Breast epithelium (tissue), 3 donors: ENCODE measurements at regions not wholly inside any gene's neighbourhood (a gene's known extent, or its start where the extent isn't known, plus 50 kb on each side); places are given as distances from the start of the nearest gene placed in this dataset.

Experiments used
- POLR2A ChIP-seq: fragments of 450-650 bp; IDR thresholded peaks from one replicate; pipeline ENCODE4 v1.6.1; 2016; ENCODE audit warnings: antibody characterized with exemption, mild to moderate bottlenecking, moderate library complexity
- TF ChIP-seq, protein P1 (sequence below), 3 donors: fragments of 450-650 bp; IDR thresholded peaks; one replicate each; pipeline ENCODE4 v1.5.1; 2016 to 2017; ENCODE audit warnings: antibody characterized with exemption in 3 of 3, mild to moderate bottlenecking in 3 of 3, moderate library complexity in 3 of 3

DNA sequence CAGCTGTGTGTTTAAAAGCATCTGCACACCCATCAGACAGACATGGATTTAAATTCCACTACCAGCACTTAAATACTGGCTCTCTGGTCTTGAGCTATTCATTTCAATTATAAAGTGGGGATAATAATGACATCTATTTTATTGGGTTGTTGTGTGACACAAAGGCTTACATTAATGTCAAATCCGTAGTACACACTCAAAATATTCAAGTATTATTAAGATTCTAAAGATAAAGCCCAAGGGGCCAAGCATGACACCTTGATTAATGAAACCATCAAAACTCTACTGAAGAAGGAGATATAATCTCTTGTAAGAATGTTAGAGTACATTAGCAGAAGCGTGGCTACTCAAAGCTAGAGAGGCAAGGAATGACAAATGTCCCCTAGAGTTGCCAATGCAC lies 743.0 kb downstream of the KCTD16 start:
- TF ChIP-seq, protein P1, sequence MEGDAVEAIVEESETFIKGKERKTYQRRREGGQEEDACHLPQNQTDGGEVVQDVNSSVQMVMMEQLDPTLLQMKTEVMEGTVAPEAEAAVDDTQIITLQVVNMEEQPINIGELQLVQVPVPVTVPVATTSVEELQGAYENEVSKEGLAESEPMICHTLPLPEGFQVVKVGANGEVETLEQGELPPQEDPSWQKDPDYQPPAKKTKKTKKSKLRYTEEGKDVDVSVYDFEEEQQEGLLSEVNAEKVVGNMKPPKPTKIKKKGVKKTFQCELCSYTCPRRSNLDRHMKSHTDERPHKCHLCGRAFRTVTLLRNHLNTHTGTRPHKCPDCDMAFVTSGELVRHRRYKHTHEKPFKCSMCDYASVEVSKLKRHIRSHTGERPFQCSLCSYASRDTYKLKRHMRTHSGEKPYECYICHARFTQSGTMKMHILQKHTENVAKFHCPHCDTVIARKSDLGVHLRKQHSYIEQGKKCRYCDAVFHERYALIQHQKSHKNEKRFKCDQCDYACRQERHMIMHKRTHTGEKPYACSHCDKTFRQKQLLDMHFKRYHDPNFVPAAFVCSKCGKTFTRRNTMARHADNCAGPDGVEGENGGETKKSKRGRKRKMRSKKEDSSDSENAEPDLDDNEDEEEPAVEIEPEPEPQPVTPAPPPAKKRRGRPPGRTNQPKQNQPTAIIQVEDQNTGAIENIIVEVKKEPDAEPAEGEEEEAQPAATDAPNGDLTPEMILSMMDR (IDR thresholded peaks at IDR 0.05), result no peak
- no peak for TF ChIP-seq POLR2A
